ENCODE measurements at regions not wholly inside any gene's neighbourhood (a gene's known extent, or its start where the extent isn't known, plus 50 kb on each side); places are given as distances from the start of the nearest gene placed in this dataset.

- H4K20me1 ChIP-seq (ENCODE audit: insufficient read depth, poor library complexity, severe bottlenecking), result no peaks in the 10 kb centered on the region
- H3K27me3 ChIP-seq, result no peaks in the 10 kb centered on the region
- H3K4me3 ChIP-seq, result no peak overlapping the region
- H3K79me2 ChIP-seq, result no peaks in the 10 kb centered on the region
- H2AFZ ChIP-seq, result no peak overlapping the region
- WGBS (ENCODE audit: low lambda C conversion rate, missing lambda C conversion rate), result 0% methylated on average over 1 of the region's 1 CpG
- no peaks in the 10 kb centered on the region for H3K9me3 ChIP-seq (ENCODE audit: low read depth)
- H3K4me1 ChIP-seq (ENCODE audit: insufficient read depth), result no peaks in the 10 kb centered on the region
- no peak overlapping the region for H3K4me2 ChIP-seq
- no peak overlapping the region for H3K27ac ChIP-seq
- TF ChIP-seq EZH2phosphoT487 (IDR thresholded peaks at IDR 0.05; ENCODE audit: low read depth, severe bottlenecking, unreplicated experiment) (no peak), CTCF (IDR thresholded peaks at IDR 0.05; ENCODE audit: poor library complexity) (no peak), EZH2 (IDR thresholded peaks at IDR 0.05; ENCODE audit: borderline replicate concordance) (no peak)
- H3K36me3 ChIP-seq (replicated peaks; ENCODE audit: insufficient read depth, low read depth), result no peaks in the 10 kb centered on the region
- H3K9me2 ChIP-seq (replicated peaks; ENCODE audit: insufficient read depth), result no peaks in the 10 kb centered on the region
- no peak for DNase-seq (ENCODE audit: low spot score)
These were observed 162.4 kb downstream of the DSEL start for GRCh38 chr18:67354091-67354490.

GRCh38 chr18:67347438-67347837 is 169.1 kb downstream of the DSEL start:
- no peak overlapping the region for H3K27ac ChIP-seq
- H4K20me1 ChIP-seq (ENCODE audit: insufficient read depth, poor library complexity, severe bottlenecking), result no peaks in the 10 kb centered on the region
- no peaks in the 10 kb centered on the region for H3K36me3 ChIP-seq (replicated peaks; ENCODE audit: insufficient read depth, low read depth)
- WGBS (ENCODE audit: low lambda C conversion rate, missing lambda C conversion rate), result 61% methylated on average over 1 of the region's 1 CpG
- no peak overlapping the region for H2AFZ ChIP-seq
- H3K9me3 ChIP-seq (ENCODE audit: low read depth), result no peaks in the 10 kb centered on the region
- H3K4me3 ChIP-seq, result no peak overlapping the region
- TF ChIP-seq EZH2phosphoT487 (IDR thresholded peaks at IDR 0.05; ENCODE audit: low read depth, severe bottlenecking, unreplicated experiment) (no peak), EZH2 (IDR thresholded peaks at IDR 0.05; ENCODE audit: borderline replicate concordance) (no peak), CTCF (IDR thresholded peaks at IDR 0.05; ENCODE audit: poor library complexity) (no peak)
- no peaks in the 10 kb centered on the region for H3K79me2 ChIP-seq
- no peak for DNase-seq (ENCODE audit: low spot score)
- H3K4me2 ChIP-seq, result no peak overlapping the region
- no peaks in the 10 kb centered on the region for H3K4me1 ChIP-seq (ENCODE audit: insufficient read depth)
- H3K27me3 ChIP-seq, result no peaks in the 10 kb centered on the region
- H3K9me2 ChIP-seq (replicated peaks; ENCODE audit: insufficient read depth), result no peaks in the 10 kb centered on the region

DNA sequence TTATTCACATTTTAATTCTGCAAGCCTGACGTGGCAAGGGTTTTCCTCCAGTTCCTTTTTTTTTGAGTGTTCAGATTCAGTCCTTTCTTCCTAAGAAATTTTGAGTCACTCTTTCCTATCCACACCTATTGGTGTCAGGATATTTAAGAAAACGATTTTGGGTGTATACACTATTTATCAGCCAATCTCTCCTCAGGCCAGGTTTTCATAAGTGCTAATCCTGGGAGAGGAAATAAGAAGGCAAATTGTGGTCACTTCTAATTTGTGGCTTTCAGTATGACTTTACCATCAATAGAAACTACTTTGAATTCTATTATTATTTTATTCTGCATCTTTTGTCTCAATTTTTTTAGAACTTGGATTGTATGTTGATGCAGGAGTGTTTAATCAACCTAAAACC is 174.4 kb downstream of the DSEL start:
- H3K4me3 ChIP-seq, result no peak overlapping the region

More for the DNA sequence above, 174.4 kb downstream of the DSEL start:
- Histone ChIP-seq H3K4me2 (no peak overlapping the region), H3K79me2 (no peaks in the 10 kb centered on the region), H3K4me1 (ENCODE audit: insufficient read depth) (no peaks in the 10 kb centered on the region), H4K20me1 (ENCODE audit: insufficient read depth, poor library complexity, severe bottlenecking) (no peaks in the 10 kb centered on the region), H3K9me3 (ENCODE audit: low read depth) (no peaks in the 10 kb centered on the region), H3K36me3 (replicated peaks; ENCODE audit: insufficient read depth, low read depth) (no peaks in the 10 kb centered on the region), H2AFZ (no peak overlapping the region), H3K27ac (no peak overlapping the region), H3K27me3 (no peaks in the 10 kb centered on the region), H3K9me2 (replicated peaks; ENCODE audit: insufficient read depth) (no peaks in the 10 kb centered on the region)
- DNase-seq (ENCODE audit: low spot score), result no peak
- 60% methylated on average over 2 of the region's 2 CpGs for WGBS (ENCODE audit: low lambda C conversion rate, missing lambda C conversion rate)
- no peak for TF ChIP-seq EZH2 (IDR thresholded peaks at IDR 0.05; ENCODE audit: borderline replicate concordance)
- no peak for TF ChIP-seq EZH2phosphoT487 (IDR thresholded peaks at IDR 0.05; ENCODE audit: low read depth, severe bottlenecking, unreplicated experiment)
- no peak for TF ChIP-seq CTCF (IDR thresholded peaks at IDR 0.05; ENCODE audit: poor library complexity)

Measured in hepatocyte (in vitro differentiated cells).